ENCODE measurements at regions not wholly inside any gene's neighbourhood (a gene's known extent, or its start where the extent isn't known, plus 50 kb on each side); places are given as distances from the start of the nearest gene placed in this dataset.

DNA sequence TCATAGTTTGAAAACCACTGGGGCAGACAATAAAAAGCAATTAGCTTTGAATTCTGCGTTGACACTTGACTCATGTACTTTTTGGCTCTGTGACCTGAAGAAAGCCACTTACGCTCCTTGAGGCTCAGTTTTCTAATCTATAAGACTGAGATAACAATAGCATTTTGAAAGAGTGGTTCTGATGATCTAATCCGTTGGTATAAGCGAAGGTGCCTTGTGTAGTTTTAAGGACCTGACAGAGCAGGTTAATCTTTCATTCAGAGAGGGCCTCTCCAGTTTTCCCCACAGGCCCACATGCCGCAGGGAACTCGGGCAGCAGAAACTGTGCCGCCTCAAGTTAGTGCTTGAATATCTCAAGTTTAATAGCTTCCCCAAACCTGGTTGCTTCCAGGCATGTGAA, 306.0 kb upstream of the GBE1 start:
- TF ChIP-seq, protein P1, sequence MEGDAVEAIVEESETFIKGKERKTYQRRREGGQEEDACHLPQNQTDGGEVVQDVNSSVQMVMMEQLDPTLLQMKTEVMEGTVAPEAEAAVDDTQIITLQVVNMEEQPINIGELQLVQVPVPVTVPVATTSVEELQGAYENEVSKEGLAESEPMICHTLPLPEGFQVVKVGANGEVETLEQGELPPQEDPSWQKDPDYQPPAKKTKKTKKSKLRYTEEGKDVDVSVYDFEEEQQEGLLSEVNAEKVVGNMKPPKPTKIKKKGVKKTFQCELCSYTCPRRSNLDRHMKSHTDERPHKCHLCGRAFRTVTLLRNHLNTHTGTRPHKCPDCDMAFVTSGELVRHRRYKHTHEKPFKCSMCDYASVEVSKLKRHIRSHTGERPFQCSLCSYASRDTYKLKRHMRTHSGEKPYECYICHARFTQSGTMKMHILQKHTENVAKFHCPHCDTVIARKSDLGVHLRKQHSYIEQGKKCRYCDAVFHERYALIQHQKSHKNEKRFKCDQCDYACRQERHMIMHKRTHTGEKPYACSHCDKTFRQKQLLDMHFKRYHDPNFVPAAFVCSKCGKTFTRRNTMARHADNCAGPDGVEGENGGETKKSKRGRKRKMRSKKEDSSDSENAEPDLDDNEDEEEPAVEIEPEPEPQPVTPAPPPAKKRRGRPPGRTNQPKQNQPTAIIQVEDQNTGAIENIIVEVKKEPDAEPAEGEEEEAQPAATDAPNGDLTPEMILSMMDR (IDR thresholded peaks at IDR 0.05), result no peak
- no peak for TF ChIP-seq POLR2A (IDR thresholded peaks at IDR 0.05)
